Memory B cell (primary cell): ENCODE measurements at regions not wholly inside any gene's neighbourhood (a gene's known extent, or its start where the extent isn't known, plus 50 kb on each side); places are given as distances from the start of the nearest gene placed in this dataset.

ENCODE experiments used
- ATAC-seq: fragments of 150-1000 bp; cut with Tn5 transposase; 2 replicates; pipeline ENCODE4 v1.10.0; 2021; ENCODE audit warnings: low read depth, mild to moderate bottlenecking, moderate library complexity
- DNase-seq, 2 donors: peaks; one replicate each; pipeline ENCODE4 v3.0.0; 2022; ENCODE audit warnings: low spot score in 2 of 2
- H3K27ac Mint-ChIP-seq: one replicate; pipeline ENCODE4 v1.8.0; 2022; ENCODE audit warnings: mild to moderate bottlenecking, moderate library complexity, mixed read lengths
- H3K27me3 Mint-ChIP-seq: one replicate; pipeline ENCODE4 v1.8.0; 2022; ENCODE audit warnings: mixed read lengths
- H3K36me3 Mint-ChIP-seq: one replicate; pipeline ENCODE4 v1.8.0; 2022; ENCODE audit warnings: mild to moderate bottlenecking, mixed read lengths
- H3K4me1 Mint-ChIP-seq: one replicate; pipeline ENCODE4 v1.8.0; 2022; ENCODE audit warnings: mixed read lengths
- H3K4me3 Mint-ChIP-seq: one replicate; pipeline ENCODE4 v1.8.0; 2022; ENCODE audit warnings: mild to moderate bottlenecking, moderate library complexity, mixed read lengths
- H3K9me3 Mint-ChIP-seq: one replicate; pipeline ENCODE4 v1.8.0; 2022; ENCODE audit warnings: mixed read lengths

GRCh38 chr4:136055360-136055759 lies 1476.9 kb downstream of the PCDH18 start:
- Mint-ChIP-seq H3K9me3 (no peaks in the 10 kb centered on the region), H3K27ac (no peak overlapping the region), H3K4me1 (no peaks in the 10 kb centered on the region), H3K36me3 (no peaks in the 10 kb centered on the region), H3K27me3 (no peaks in the 10 kb centered on the region), H3K4me3 (no peak overlapping the region)
- ATAC-seq (no peak), DNase-seq (no peak)

GRCh38 chr4:136036744-136037143 lies 1495.5 kb downstream of the PCDH18 start:
- no peak for DNase-seq
- H3K36me3 Mint-ChIP-seq = no peaks in the 10 kb centered on the region

GRCh38 chr4:136032391-136032790 lies 1499.9 kb downstream of the PCDH18 start:
- DNase-seq (no peak), ATAC-seq (no peak)
- H3K9me3 Mint-ChIP-seq = no peaks in the 10 kb centered on the region
- H3K27ac Mint-ChIP-seq = no peak overlapping the region
- H3K27me3 Mint-ChIP-seq = no peaks in the 10 kb centered on the region
- no peak overlapping the region for H3K4me3 Mint-ChIP-seq
- H3K36me3 Mint-ChIP-seq = no peaks in the 10 kb centered on the region
- no peaks in the 10 kb centered on the region for H3K4me1 Mint-ChIP-seq

More at GRCh38 chr4:136036744-136037143, 1495.5 kb downstream of the PCDH18 start:
- H3K27ac Mint-ChIP-seq = no peak overlapping the region
- H3K27me3 Mint-ChIP-seq = no peaks in the 10 kb centered on the region
- no peak overlapping the region for H3K4me3 Mint-ChIP-seq
- no peak for ATAC-seq
- H3K9me3 Mint-ChIP-seq = no peaks in the 10 kb centered on the region
- no peaks in the 10 kb centered on the region for H3K4me1 Mint-ChIP-seq

- Mint-ChIP-seq H3K27ac (no peak overlapping the region), H3K36me3 (no peaks in the 10 kb centered on the region), H3K9me3 (peaks cover 9% of the 10 kb centered on the region), H3K4me3 (no peak overlapping the region), H3K27me3 (no peaks in the 10 kb centered on the region), H3K4me1 (no peaks in the 10 kb centered on the region)
- ATAC-seq (no peak), DNase-seq (no peak)
These were observed 1506.8 kb downstream of the PCDH18 start for GRCh38 chr4:136025540-136025939.

GRCh38 chr4:136017556-136017955 lies 1514.7 kb downstream of the PCDH18 start:
- Mint-ChIP-seq H3K9me3 (no peaks in the 10 kb centered on the region), H3K4me3 (no peak overlapping the region), H3K4me1 (no peaks in the 10 kb centered on the region), H3K36me3 (no peaks in the 10 kb centered on the region), H3K27me3 (no peaks in the 10 kb centered on the region), H3K27ac (no peak overlapping the region)
- ATAC-seq = no peak
- no peak for DNase-seq

- Mint-ChIP-seq H3K36me3 (no peaks in the 10 kb centered on the region), H3K9me3 (no peaks in the 10 kb centered on the region), H3K27me3 (no peaks in the 10 kb centered on the region), H3K4me1 (no peaks in the 10 kb centered on the region), H3K27ac (no peak overlapping the region), H3K4me3 (no peak overlapping the region)
- DNase-seq = no peak
- no peak for ATAC-seq
These were observed 1520.1 kb downstream of the PCDH18 start for GRCh38 chr4:136012220-136012619.

GRCh38 chr4:136009258-136009832 lies 1522.9 kb downstream of the PCDH18 start:
- ATAC-seq = no peak
- H3K27me3 Mint-ChIP-seq = no peaks in the 10 kb centered on the region
- no peak overlapping the region for H3K4me3 Mint-ChIP-seq
- DNase-seq = no peak
- no peaks in the 10 kb centered on the region for H3K4me1 Mint-ChIP-seq
- H3K36me3 Mint-ChIP-seq = no peaks in the 10 kb centered on the region
- H3K9me3 Mint-ChIP-seq = no peaks in the 10 kb centered on the region
- no peak overlapping the region for H3K27ac Mint-ChIP-seq

GRCh38 chr4:136007991-136008390 lies 1524.3 kb downstream of the PCDH18 start:
- Mint-ChIP-seq H3K9me3 (no peaks in the 10 kb centered on the region), H3K27ac (no peak overlapping the region), H3K4me1 (no peaks in the 10 kb centered on the region), H3K27me3 (no peaks in the 10 kb centered on the region), H3K36me3 (no peaks in the 10 kb centered on the region), H3K4me3 (no peak overlapping the region)
- ATAC-seq (no peak), DNase-seq (no peak)

- Mint-ChIP-seq H3K4me1 (no peaks in the 10 kb centered on the region), H3K9me3 (peaks cover 2% of the 10 kb centered on the region), H3K36me3 (no peaks in the 10 kb centered on the region), H3K4me3 (no peak overlapping the region), H3K27me3 (no peaks in the 10 kb centered on the region), H3K27ac (no peak overlapping the region)
- no peak for ATAC-seq
- DNase-seq = no peak
These were observed 1530.0 kb downstream of the PCDH18 start for GRCh38 chr4:136002316-136002715.

- Mint-ChIP-seq H3K4me1 (no peaks in the 10 kb centered on the region), H3K36me3 (no peaks in the 10 kb centered on the region), H3K9me3 (peaks cover 2% of the 10 kb centered on the region), H3K4me3 (no peak overlapping the region), H3K27ac (no peak overlapping the region), H3K27me3 (no peaks in the 10 kb centered on the region)
- no peak for ATAC-seq
- no peak for DNase-seq
These were observed 1530.5 kb downstream of the PCDH18 start for GRCh38 chr4:136001791-136002190.

- DNase-seq = no peak
- H3K36me3 Mint-ChIP-seq = no peaks in the 10 kb centered on the region
- H3K9me3 Mint-ChIP-seq = peaks cover 4% of the 10 kb centered on the region
- no peak overlapping the region for H3K27ac Mint-ChIP-seq
- ATAC-seq = no peak
- no peaks in the 10 kb centered on the region for H3K4me1 Mint-ChIP-seq
- no peaks in the 10 kb centered on the region for H3K27me3 Mint-ChIP-seq
- no peak overlapping the region for H3K4me3 Mint-ChIP-seq
These were observed 1532.0 kb downstream of the PCDH18 start for GRCh38 chr4:136000246-136000645.

GRCh38 chr4:135994360-135994759 lies 1537.9 kb downstream of the PCDH18 start:
- no peak overlapping the region for H3K27ac Mint-ChIP-seq
- no peak for DNase-seq
- no peak for ATAC-seq
- no peaks in the 10 kb centered on the region for H3K36me3 Mint-ChIP-seq
- H3K27me3 Mint-ChIP-seq = no peaks in the 10 kb centered on the region
- peaks cover 6% of the 10 kb centered on the region for H3K9me3 Mint-ChIP-seq
- no peak overlapping the region for H3K4me3 Mint-ChIP-seq
- no peaks in the 10 kb centered on the region for H3K4me1 Mint-ChIP-seq

- Mint-ChIP-seq H3K4me3 (no peak overlapping the region), H3K36me3 (no peaks in the 10 kb centered on the region), H3K27me3 (no peaks in the 10 kb centered on the region), H3K27ac (no peak overlapping the region), H3K4me1 (no peaks in the 10 kb centered on the region), H3K9me3 (peaks cover 1% of the 10 kb centered on the region)
- ATAC-seq (no peak), DNase-seq (no peak)
These were observed 1555.4 kb downstream of the PCDH18 start for GRCh38 chr4:135976860-135977259.

- no peak for DNase-seq
- no peak for ATAC-seq
- Mint-ChIP-seq H3K4me1 (no peaks in the 10 kb centered on the region), H3K4me3 (no peak overlapping the region), H3K9me3 (peaks cover 1% of the 10 kb centered on the region), H3K36me3 (no peaks in the 10 kb centered on the region), H3K27ac (no peak overlapping the region), H3K27me3 (no peaks in the 10 kb centered on the region)
These were observed 1565.4 kb downstream of the PCDH18 start for GRCh38 chr4:135966936-135967335.

GRCh38 chr4:135963009-135963408 lies 1569.3 kb downstream of the PCDH18 start:
- Mint-ChIP-seq H3K9me3 (peaks cover 1% of the 10 kb centered on the region), H3K4me1 (no peaks in the 10 kb centered on the region), H3K36me3 (no peaks in the 10 kb centered on the region), H3K4me3 (no peak overlapping the region), H3K27me3 (no peaks in the 10 kb centered on the region), H3K27ac (no peak overlapping the region)
- no peak for DNase-seq
- ATAC-seq = no peak
